ENCODE measurements at regions not wholly inside any gene's neighbourhood (a gene's known extent, or its start where the extent isn't known, plus 50 kb on each side); places are given as distances from the start of the nearest gene placed in this dataset.

DNA sequence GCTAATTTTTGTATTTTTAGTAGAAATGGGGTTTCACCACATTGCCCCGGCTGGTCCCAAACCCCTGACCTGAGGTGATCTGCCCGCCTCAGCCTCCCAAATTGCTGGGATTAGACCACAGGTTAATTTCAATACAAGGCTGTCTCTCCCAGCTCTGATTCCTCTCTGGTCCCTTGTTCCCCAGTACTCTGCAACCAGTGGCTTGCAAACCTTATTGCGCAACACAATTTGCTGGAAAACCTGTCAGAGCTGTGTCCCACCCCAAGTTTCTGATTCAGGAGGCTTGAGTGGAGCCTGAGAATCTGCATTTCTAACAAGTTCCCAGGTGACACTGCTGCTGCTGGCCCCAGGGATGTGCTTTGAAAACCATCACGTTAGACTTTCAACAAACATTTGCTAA is 96.2 kb upstream of the SRSF6 start:
- no peak for TF ChIP-seq POLR2A (IDR thresholded peaks at IDR 0.05)
- TF ChIP-seq, protein P1, sequence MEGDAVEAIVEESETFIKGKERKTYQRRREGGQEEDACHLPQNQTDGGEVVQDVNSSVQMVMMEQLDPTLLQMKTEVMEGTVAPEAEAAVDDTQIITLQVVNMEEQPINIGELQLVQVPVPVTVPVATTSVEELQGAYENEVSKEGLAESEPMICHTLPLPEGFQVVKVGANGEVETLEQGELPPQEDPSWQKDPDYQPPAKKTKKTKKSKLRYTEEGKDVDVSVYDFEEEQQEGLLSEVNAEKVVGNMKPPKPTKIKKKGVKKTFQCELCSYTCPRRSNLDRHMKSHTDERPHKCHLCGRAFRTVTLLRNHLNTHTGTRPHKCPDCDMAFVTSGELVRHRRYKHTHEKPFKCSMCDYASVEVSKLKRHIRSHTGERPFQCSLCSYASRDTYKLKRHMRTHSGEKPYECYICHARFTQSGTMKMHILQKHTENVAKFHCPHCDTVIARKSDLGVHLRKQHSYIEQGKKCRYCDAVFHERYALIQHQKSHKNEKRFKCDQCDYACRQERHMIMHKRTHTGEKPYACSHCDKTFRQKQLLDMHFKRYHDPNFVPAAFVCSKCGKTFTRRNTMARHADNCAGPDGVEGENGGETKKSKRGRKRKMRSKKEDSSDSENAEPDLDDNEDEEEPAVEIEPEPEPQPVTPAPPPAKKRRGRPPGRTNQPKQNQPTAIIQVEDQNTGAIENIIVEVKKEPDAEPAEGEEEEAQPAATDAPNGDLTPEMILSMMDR (IDR thresholded peaks at IDR 0.05): no peak
- TF ChIP-seq POLR2AphosphoS5 (IDR thresholded peaks at IDR 0.05): no peak
- H3K4me3 ChIP-seq: no peak overlapping the region
- H3K27me3 ChIP-seq: peaks cover 0 to 7% of the 10 kb centered on the region in 2 donors
- DNase-seq (ENCODE audit: low spot score in 2 of 2): no peak
- H3K36me3 ChIP-seq: no peaks in the 10 kb centered on the region
- no peaks in the 10 kb centered on the region for H3K4me1 ChIP-seq
- no peak overlapping the region for H3K27ac ChIP-seq
- H3K9me3 ChIP-seq: no peaks in the 10 kb centered on the region
- intact Hi-C loops (cut with DNase I; ENCODE audit: low total_unique reads): no loop called here

DNA sequence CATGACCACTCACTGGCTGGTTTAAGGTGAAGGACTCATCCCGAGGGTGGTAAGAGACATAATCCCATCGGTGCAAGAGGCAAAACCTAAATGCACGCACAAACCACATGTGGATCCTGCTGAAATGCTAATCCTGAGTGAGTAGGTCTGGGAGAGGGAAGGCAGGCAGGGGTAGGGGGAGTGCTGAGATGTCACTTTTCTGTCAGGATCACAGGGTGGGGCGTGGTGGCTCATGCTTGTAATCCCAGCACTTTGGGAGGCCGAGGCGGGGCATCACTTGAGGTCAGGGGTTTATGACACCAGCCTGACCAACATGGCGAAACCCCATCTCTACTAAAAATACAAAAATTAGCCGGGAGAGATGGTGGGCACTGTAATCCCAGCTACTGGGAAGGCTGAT is 97.7 kb upstream of the SRSF6 start:
- Histone ChIP-seq H3K36me3 (no peaks in the 10 kb centered on the region), H3K4me1 (no peaks in the 10 kb centered on the region), H3K9me3 (no peaks in the 10 kb centered on the region), H3K27me3 (peaks cover 0 to under 1% of the 10 kb centered on the region in 2 donors), H3K27ac (no peak overlapping the region), H3K4me3 (no peak overlapping the region)
- TF ChIP-seq POLR2AphosphoS5 (IDR thresholded peaks at IDR 0.05): no peak
- TF ChIP-seq, protein P1 (IDR thresholded peaks at IDR 0.05): no peak
- no peak for TF ChIP-seq POLR2A (IDR thresholded peaks at IDR 0.05)
- DNase-seq (ENCODE audit: low spot score in 2 of 2): no peak
- intact Hi-C loops (cut with DNase I; ENCODE audit: low total_unique reads): no loop called here

DNA sequence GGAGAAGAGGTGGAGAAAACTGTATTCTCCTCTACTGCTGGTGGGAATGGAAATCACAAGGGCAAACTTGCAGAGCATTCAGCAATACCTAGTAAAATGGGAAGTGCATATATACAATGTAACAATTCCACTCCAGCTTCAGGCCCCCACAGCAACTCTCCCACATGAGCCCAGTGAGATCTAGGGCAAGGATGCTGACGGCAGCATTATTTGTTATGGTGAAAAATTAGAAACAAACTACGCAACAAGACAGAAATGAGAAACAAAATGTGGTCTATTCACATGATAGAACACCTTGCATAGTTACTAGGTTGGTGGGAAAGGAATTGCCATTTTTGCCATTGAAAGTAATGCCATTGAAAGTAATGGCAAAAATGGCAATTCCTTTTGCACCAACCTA is 98.9 kb upstream of the SRSF6 start:
- Histone ChIP-seq H3K36me3 (no peaks in the 10 kb centered on the region), H3K27me3 (no peaks in the 10 kb centered on the region), H3K4me1 (no peaks in the 10 kb centered on the region), H3K27ac (no peak overlapping the region), H3K9me3 (no peaks in the 10 kb centered on the region), H3K4me3 (no peak overlapping the region)
- no peak for DNase-seq (ENCODE audit: low spot score in 2 of 2)
- intact Hi-C loops (cut with DNase I; ENCODE audit: low total_unique reads): loop anchor here (1.0 kb wide), 1 partner anchor 22 kb away; no protein-coding TSS in a partner anchor
- TF ChIP-seq POLR2A (IDR thresholded peaks at IDR 0.05) (no peak), POLR2AphosphoS5 (IDR thresholded peaks at IDR 0.05) (no peak)
- TF ChIP-seq, protein P1 (IDR thresholded peaks at IDR 0.05): no peak

DNA sequence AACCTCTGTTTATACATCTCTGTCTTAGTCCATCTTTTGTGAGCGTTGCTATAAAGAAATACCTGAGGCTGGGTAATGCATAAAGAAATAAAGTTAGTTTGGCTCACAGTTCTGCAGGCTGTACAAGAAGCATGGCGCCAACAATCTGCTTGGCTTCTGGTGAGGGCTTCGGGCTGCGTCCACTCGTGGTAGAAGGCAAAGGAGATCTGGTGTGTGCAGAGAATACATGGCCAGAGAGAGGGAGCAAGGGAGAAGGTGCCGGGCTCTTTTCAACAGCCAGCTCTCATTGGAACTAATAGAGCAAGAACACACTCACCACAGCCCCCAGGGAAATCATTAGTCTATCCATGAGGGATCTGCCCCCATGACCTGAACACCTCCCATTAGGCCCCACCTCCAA is 100.3 kb upstream of the SRSF6 start:
- DNase-seq (ENCODE audit: low spot score in 2 of 2): no peak
- intact Hi-C loops (cut with DNase I; ENCODE audit: low total_unique reads): no loop called here
- Histone ChIP-seq H3K4me1 (no peaks in the 10 kb centered on the region), H3K27ac (no peak overlapping the region), H3K9me3 (no peaks in the 10 kb centered on the region), H3K4me3 (no peak overlapping the region), H3K27me3 (no peaks in the 10 kb centered on the region), H3K36me3 (no peaks in the 10 kb centered on the region)
- TF ChIP-seq POLR2AphosphoS5 (IDR thresholded peaks at IDR 0.05) (no peak), POLR2A (IDR thresholded peaks at IDR 0.05) (no peak)
- TF ChIP-seq, protein P1 (IDR thresholded peaks at IDR 0.05): no peak

DNA sequence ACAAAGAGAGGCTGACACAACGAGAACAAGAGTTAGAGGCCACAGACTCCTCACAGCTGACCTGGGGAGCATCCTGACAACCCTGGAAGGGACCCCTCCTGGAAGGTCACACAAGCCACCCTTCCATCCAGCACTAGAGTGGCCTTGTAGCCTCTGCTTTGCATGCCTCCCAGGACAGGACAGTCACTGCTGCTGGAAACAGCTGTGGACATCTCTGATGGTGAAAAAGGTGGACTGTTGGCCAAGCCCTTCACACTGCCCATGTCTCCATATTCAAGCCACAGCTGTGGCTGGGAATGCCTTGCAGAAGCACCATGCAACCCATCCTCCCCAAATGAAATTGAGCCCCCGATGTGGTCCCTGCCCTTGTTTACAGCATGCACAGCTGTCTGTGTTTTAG is 102.1 kb upstream of the SRSF6 start:
- intact Hi-C loops (cut with DNase I; ENCODE audit: low total_unique reads): no loop called here
- H3K4me1 ChIP-seq: no peaks in the 10 kb centered on the region

More for the DNA sequence above, 102.1 kb upstream of the SRSF6 start:
- Histone ChIP-seq H3K36me3 (no peaks in the 10 kb centered on the region), H3K27me3 (no peaks in the 10 kb centered on the region), H3K27ac (no peak overlapping the region), H3K4me3 (no peak overlapping the region), H3K9me3 (no peaks in the 10 kb centered on the region)
- TF ChIP-seq, protein P1 (IDR thresholded peaks at IDR 0.05): no peak
- TF ChIP-seq POLR2A (IDR thresholded peaks at IDR 0.05) (no peak), POLR2AphosphoS5 (IDR thresholded peaks at IDR 0.05) (no peak)
- no peak for DNase-seq (ENCODE audit: low spot score in 2 of 2)
